ENCODE measurements at regions not wholly inside any gene's neighbourhood (a gene's known extent, or its start where the extent isn't known, plus 50 kb on each side); places are given as distances from the start of the nearest gene placed in this dataset.

DNA sequence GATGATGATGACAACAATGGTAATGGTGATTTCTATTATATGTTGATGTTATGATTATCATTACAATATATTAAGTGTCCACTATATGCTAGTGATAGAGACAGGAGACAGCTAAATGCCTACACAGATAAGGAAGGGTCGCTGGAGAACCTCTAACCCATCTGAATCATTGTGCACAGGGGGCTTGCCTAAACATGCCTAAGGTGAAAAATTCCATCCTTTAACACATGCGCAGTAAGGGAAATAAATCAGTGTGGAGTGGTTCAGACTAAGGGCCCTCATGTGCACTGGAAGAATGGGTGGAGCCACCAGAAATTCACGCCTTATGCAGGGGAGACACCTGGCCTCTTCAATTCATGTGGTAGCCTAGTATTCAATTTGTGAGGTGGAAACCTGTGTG lies 120.4 kb downstream of the TPBG start:
- H3K79me2 ChIP-seq (ENCODE audit: insufficient read depth, low read length) = no peaks in the 10 kb centered on the region
- DNase-seq = no peak
- no peak overlapping the region for H3K4me3 ChIP-seq (replicated peaks in 1 of 3; ENCODE audit: low read depth in 2 of 3, low read length in 3 of 3)
- Mint-ChIP-seq H3K36me3 (no peaks in the 10 kb centered on the region), H3K4me3 (no peak overlapping the region), H3K27me3 (ENCODE audit: low read depth in 3 of 3) (no peaks in the 10 kb centered on the region), H3K9me3 (peaks cover 0 to 13% (median 11%) of the 10 kb centered on the region in 7 donors), H3K27ac (no peak overlapping the region), H3K4me1 (no peaks in the 10 kb centered on the region)
- TF ChIP-seq, protein P1, sequence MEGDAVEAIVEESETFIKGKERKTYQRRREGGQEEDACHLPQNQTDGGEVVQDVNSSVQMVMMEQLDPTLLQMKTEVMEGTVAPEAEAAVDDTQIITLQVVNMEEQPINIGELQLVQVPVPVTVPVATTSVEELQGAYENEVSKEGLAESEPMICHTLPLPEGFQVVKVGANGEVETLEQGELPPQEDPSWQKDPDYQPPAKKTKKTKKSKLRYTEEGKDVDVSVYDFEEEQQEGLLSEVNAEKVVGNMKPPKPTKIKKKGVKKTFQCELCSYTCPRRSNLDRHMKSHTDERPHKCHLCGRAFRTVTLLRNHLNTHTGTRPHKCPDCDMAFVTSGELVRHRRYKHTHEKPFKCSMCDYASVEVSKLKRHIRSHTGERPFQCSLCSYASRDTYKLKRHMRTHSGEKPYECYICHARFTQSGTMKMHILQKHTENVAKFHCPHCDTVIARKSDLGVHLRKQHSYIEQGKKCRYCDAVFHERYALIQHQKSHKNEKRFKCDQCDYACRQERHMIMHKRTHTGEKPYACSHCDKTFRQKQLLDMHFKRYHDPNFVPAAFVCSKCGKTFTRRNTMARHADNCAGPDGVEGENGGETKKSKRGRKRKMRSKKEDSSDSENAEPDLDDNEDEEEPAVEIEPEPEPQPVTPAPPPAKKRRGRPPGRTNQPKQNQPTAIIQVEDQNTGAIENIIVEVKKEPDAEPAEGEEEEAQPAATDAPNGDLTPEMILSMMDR (IDR thresholded peaks at IDR 0.05) = no peak
- H3K4me2 ChIP-seq (replicated peaks; ENCODE audit: extremely low read depth, low read length, poor library complexity, severe bottlenecking) = no peak overlapping the region
- H3K27me3 ChIP-seq (ENCODE audit: control insufficient read depth in 2 of 2, insufficient read depth in 2 of 2, low read length in 2 of 2) = no peaks in the 10 kb centered on the region
- no peak overlapping the region for H2AFZ ChIP-seq (ENCODE audit: insufficient read depth, low read depth, low read length, poor library complexity, severe bottlenecking)
- peaks cover 18 to 23% of the 10 kb centered on the region in 2 donors for H3K9me3 ChIP-seq (replicated peaks in 1 of 2; ENCODE audit: control insufficient read depth in 1 of 2, insufficient read depth in 1 of 2, low read length in 2 of 2)
- H4K20me1 ChIP-seq (ENCODE audit: insufficient read depth, low read length) = no peaks in the 10 kb centered on the region
- no peak overlapping the region for H3K9ac ChIP-seq (ENCODE audit: insufficient read depth, low read length, poor library complexity, severe bottlenecking)
- intact Hi-C loops (cut with micrococcal nuclease) = no loop called here
- H3K36me3 ChIP-seq (replicated peaks in 1 of 2; ENCODE audit: control insufficient read depth in 1 of 2, insufficient read depth in 2 of 2, low read length in 2 of 2) = no peaks in the 10 kb centered on the region
- no peak overlapping the region for H3K27ac ChIP-seq (ENCODE audit: low read depth in 1 of 2, low read length in 2 of 2)
- 100% methylated on average over 1 of the region's 3 CpGs for WGBS (ENCODE audit: insufficient coverage)
- no peaks in the 10 kb centered on the region for H3K4me1 ChIP-seq (ENCODE audit: control insufficient read depth in 1 of 2, insufficient read depth in 2 of 2, low read length in 2 of 2)

- H3K4me3 Mint-ChIP-seq = no peak overlapping the region
- no peak for DNase-seq
- no peak overlapping the region for H3K4me3 ChIP-seq (replicated peaks in 1 of 3; ENCODE audit: low read depth in 2 of 3, low read length in 3 of 3)
- peaks cover 2 to 14% (median 7%) of the 10 kb centered on the region in 7 donors for H3K9me3 Mint-ChIP-seq
- no peaks in the 10 kb centered on the region for H3K4me1 Mint-ChIP-seq
- no peak overlapping the region for H3K27ac Mint-ChIP-seq
- H3K36me3 ChIP-seq (replicated peaks in 1 of 2; ENCODE audit: control insufficient read depth in 1 of 2, insufficient read depth in 2 of 2, low read length in 2 of 2) = no peaks in the 10 kb centered on the region
- 93% methylated on average over 6 of the region's 9 CpGs for WGBS (ENCODE audit: insufficient coverage)
- no peak overlapping the region for H3K27ac ChIP-seq (ENCODE audit: low read depth in 1 of 2, low read length in 2 of 2)
- H3K79me2 ChIP-seq (ENCODE audit: insufficient read depth, low read length) = no peaks in the 10 kb centered on the region
- no peaks in the 10 kb centered on the region for H3K36me3 Mint-ChIP-seq
- peaks cover 0 to 1% (median 0%) of the 10 kb centered on the region in 3 donors for H3K27me3 Mint-ChIP-seq (ENCODE audit: low read depth in 3 of 3)
- no peak overlapping the region for H3K9ac ChIP-seq (ENCODE audit: insufficient read depth, low read length, poor library complexity, severe bottlenecking)
- no peaks in the 10 kb centered on the region for H4K20me1 ChIP-seq (ENCODE audit: insufficient read depth, low read length)
- H2AFZ ChIP-seq (ENCODE audit: insufficient read depth, low read depth, low read length, poor library complexity, severe bottlenecking) = no peak overlapping the region
- intact Hi-C loops (cut with micrococcal nuclease) = no loop called here
- H3K9me3 ChIP-seq (replicated peaks in 1 of 2; ENCODE audit: control insufficient read depth in 1 of 2, insufficient read depth in 1 of 2, low read length in 2 of 2) = peaks cover 23 to 32% of the 10 kb centered on the region in 2 donors
- no peak overlapping the region for H3K4me2 ChIP-seq (replicated peaks; ENCODE audit: extremely low read depth, low read length, poor library complexity, severe bottlenecking)
- TF ChIP-seq, protein P1 (IDR thresholded peaks at IDR 0.05) = no peak
- no peaks in the 10 kb centered on the region for H3K4me1 ChIP-seq (ENCODE audit: control insufficient read depth in 1 of 2, insufficient read depth in 2 of 2, low read length in 2 of 2)
- no peaks in the 10 kb centered on the region for H3K27me3 ChIP-seq (ENCODE audit: control insufficient read depth in 2 of 2, insufficient read depth in 2 of 2, low read length in 2 of 2)
These were observed 121.4 kb downstream of the TPBG start for GRCh38 chr6:82484737-82485626.
